NCI-H510A (cell line): ENCODE measurements at regions not wholly inside any gene's neighbourhood (a gene's known extent, or its start where the extent isn't known, plus 50 kb on each side); places are given as distances from the start of the nearest gene placed in this dataset.
"Not testable (repeated sequence)": the region's sequence is repeated elsewhere in the genome, so short reads cannot be mapped to it uniquely, and the experiment has no call there.

Experiments
- DNase-seq: peaks from one replicate; lab custom pipeline; 2025; lab: John Stamatoyannopoulos, UW

- DNase-seq: no peak
These were observed 77.0 kb upstream of the GRK3 start for GRCh38 chr22:25487508-25487907.

GRCh38 chr22:25488244-25489020 is 76.0 kb upstream of the GRK3 start:
- no peak for DNase-seq

GRCh38 chr22:25489947-25490346 is 74.5 kb upstream of the GRK3 start:
- no peak for DNase-seq

- no peak for DNase-seq
These were observed 73.6 kb upstream of the GRK3 start for GRCh38 chr22:25490896-25491295.

GRCh38 chr22:25492162-25492561 is 72.3 kb upstream of the GRK3 start:
- no peak for DNase-seq

- DNase-seq: no peak
These were observed 71.4 kb upstream of the GRK3 start for GRCh38 chr22:25492841-25493734.

GRCh38 chr22:25493794-25494193 is 70.7 kb upstream of the GRK3 start:
- DNase-seq: no peak

GRCh38 chr22:25494774-25495173 is 69.7 kb upstream of the GRK3 start:
- no peak for DNase-seq

GRCh38 chr22:25495285-25495684 is 69.2 kb upstream of the GRK3 start:
- no peak for DNase-seq

GRCh38 chr22:25496396-25497064 is 67.9 kb upstream of the GRK3 start:
- DNase-seq: no peak

- DNase-seq: no peak
These were observed 67.3 kb upstream of the GRK3 start for GRCh38 chr22:25497181-25497641.

GRCh38 chr22:25497716-25498115 is 66.8 kb upstream of the GRK3 start:
- no peak for DNase-seq

- DNase-seq: not testable (repeated sequence)
These were observed 63.8 kb upstream of the GRK3 start for GRCh38 chr22:25500671-25501070.

GRCh38 chr22:25504017-25504416 is 60.5 kb upstream of the GRK3 start:
- DNase-seq: not testable (repeated sequence)

- no peak for DNase-seq
These were observed 56.3 kb upstream of the GRK3 start for GRCh38 chr22:25508161-25508560.

GRCh38 chr22:25508761-25509321 is 55.6 kb upstream of the GRK3 start:
- DNase-seq: no peak

GRCh38 chr22:25509374-25509791 is 55.1 kb upstream of the GRK3 start:
- DNase-seq: no peak

- no peak for DNase-seq
These were observed 53.6 kb upstream of the GRK3 start for GRCh38 chr22:25510876-25511275.

GRCh38 chr22:25511725-25512124 is 52.8 kb upstream of the GRK3 start:
- no peak for DNase-seq

- DNase-seq: peak; percentile 10
These were observed 49.9 kb upstream of the GRK3 start for GRCh38 chr22:25514436-25515180.
